BE2C (cell line): ENCODE measurements at regions not wholly inside any gene's neighbourhood (a gene's known extent, or its start where the extent isn't known, plus 50 kb on each side); places are given as distances from the start of the nearest gene placed in this dataset.
A peak's percentile ranks its signal among the peaks of the same experiment; 100 is the strongest.

Experiments used
- DNase-seq: peaks from one replicate; pipeline ENCODE4 v3.0.0-alpha.2; 2020
- H3K27me3 ChIP-seq: fragments of 250-450 bp; sonication (Bioruptor Pico); 2 replicates; pipeline ENCODE4 v1.5.1; 2020; ENCODE audit warnings: mild to moderate bottlenecking
- H3K36me3 ChIP-seq: fragments of 250-450 bp; sonication (Bioruptor Pico); 2 replicates; pipeline ENCODE4 v1.5.1; 2020; ENCODE audit warnings: mild to moderate bottlenecking
- H3K4me1 ChIP-seq: fragments of 250-450 bp; sonication (Bioruptor Pico); 2 replicates; pipeline ENCODE4 v1.5.1; 2020
- H3K4me3 ChIP-seq: 2 replicates; pipeline ENCODE4 v1.5.1; 2011; ENCODE audit warnings: low read depth, low read length
- H3K9me3 ChIP-seq: fragments of 250-450 bp; sonication (Bioruptor Pico); 2 replicates; pipeline ENCODE4 v1.5.1; 2020
- TF ChIP-seq, protein P1 (sequence below): IDR thresholded peaks from 2 replicates; pipeline ENCODE4 v1.5.1; 2012; ENCODE audit warnings: mild to moderate bottlenecking, low read depth, low read length

DNA sequence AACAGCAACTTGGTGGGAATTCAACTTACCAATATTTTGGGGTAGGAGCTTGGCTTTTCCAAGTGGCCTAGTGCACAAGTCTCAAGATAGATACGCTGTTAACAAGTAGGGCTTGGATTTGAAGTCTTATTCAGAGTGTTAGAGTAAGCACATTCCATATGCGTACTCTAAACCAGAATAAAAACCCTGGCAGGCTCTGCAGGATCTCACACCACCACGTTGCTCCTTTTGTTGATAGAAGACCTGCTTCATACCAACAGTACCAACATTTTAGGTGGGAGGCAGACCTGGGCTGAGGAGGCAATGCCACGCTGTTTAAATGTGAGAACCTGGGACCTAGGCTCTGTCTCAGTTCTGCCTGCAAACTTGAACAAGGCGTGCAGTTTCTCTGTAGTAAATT lies 214.0 kb downstream of the RNF144A start:
- no peaks in the 10 kb centered on the region for H3K9me3 ChIP-seq
- no peaks in the 10 kb centered on the region for H3K4me1 ChIP-seq
- H3K27me3 ChIP-seq = no peaks in the 10 kb centered on the region
- TF ChIP-seq, protein P1, sequence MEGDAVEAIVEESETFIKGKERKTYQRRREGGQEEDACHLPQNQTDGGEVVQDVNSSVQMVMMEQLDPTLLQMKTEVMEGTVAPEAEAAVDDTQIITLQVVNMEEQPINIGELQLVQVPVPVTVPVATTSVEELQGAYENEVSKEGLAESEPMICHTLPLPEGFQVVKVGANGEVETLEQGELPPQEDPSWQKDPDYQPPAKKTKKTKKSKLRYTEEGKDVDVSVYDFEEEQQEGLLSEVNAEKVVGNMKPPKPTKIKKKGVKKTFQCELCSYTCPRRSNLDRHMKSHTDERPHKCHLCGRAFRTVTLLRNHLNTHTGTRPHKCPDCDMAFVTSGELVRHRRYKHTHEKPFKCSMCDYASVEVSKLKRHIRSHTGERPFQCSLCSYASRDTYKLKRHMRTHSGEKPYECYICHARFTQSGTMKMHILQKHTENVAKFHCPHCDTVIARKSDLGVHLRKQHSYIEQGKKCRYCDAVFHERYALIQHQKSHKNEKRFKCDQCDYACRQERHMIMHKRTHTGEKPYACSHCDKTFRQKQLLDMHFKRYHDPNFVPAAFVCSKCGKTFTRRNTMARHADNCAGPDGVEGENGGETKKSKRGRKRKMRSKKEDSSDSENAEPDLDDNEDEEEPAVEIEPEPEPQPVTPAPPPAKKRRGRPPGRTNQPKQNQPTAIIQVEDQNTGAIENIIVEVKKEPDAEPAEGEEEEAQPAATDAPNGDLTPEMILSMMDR = no peak
- no peak for DNase-seq
- no peaks in the 10 kb centered on the region for H3K36me3 ChIP-seq
- H3K4me3 ChIP-seq = no peak overlapping the region

DNA sequence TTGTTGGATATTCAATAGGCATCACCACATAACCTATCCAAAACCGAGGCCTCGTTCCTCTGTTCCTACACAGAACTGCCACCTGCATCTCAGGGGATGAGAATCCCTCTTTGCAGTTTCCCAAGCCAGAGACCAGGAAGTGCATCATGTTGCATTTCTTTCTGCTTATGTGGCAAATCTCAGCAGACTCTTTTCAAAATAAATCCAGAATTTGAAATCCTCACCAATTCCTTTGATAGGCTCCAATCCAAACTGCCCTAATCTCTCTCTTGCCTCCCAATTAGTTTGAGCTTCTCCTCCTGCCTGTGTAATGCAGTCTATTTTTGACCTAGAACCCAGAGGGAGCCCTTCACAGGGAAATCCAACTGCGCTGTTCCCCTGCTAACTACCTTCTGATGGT lies 215.5 kb downstream of the RNF144A start:
- Histone ChIP-seq H3K4me3 (no peak overlapping the region), H3K4me1 (no peaks in the 10 kb centered on the region), H3K36me3 (no peaks in the 10 kb centered on the region), H3K9me3 (no peaks in the 10 kb centered on the region), H3K27me3 (no peaks in the 10 kb centered on the region)
- TF ChIP-seq, protein P1 = no peak
- DNase-seq = no peak

DNA sequence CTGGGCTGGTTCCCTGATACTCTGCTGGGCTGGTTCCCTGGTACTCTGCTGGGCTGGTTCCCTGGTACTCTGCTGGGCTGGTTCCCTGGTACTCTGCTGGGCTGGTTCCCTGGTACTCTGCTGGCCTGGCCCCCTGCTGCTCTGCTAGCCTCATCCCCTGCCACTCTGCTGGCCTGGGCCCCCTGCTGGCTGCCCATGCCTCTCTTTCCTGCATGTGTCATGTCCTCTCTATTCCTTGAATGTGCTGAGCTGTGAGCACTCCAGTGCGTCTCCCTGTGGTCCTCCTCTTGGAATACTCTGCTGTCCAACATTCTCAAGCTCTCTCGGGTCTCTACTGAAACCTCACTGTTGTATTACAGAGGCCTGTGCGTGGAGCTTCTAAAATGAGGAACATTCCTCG lies 216.3 kb downstream of the RNF144A start:
- TF ChIP-seq, protein P1 = peak; percentile 51
- DNase-seq = peak; percentile 45

DNA sequence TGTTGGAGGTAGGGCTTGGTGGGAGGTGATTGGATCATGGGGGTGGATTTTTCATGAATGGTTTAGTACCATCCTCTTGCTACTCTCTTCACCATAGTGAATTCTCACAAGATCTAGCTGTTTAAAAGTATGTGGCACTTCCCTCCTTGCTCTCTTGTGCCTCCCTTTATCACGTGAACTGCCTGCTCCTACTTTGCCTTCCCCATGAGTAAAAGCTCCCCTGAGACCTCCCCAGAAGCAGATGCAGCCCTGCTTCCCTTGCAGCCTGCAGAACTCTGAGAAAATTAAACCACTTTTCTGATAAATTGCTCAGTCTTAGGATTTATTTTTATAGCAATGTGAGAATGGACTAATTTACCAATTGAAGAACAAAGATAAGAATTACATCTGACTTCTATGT lies 223.1 kb downstream of the RNF144A start:
- Histone ChIP-seq H3K27me3 (no peaks in the 10 kb centered on the region), H3K36me3 (no peaks in the 10 kb centered on the region), H3K4me3 (no peak overlapping the region), H3K9me3 (no peaks in the 10 kb centered on the region), H3K4me1 (no peaks in the 10 kb centered on the region)
- DNase-seq = no peak
- TF ChIP-seq, protein P1 = no peak

More for the DNA sequence above, 216.3 kb downstream of the RNF144A start:
- no peak overlapping the region for H3K4me3 ChIP-seq
- no peaks in the 10 kb centered on the region for H3K27me3 ChIP-seq
- H3K9me3 ChIP-seq = no peaks in the 10 kb centered on the region
- H3K36me3 ChIP-seq = no peaks in the 10 kb centered on the region
- no peaks in the 10 kb centered on the region for H3K4me1 ChIP-seq

DNA sequence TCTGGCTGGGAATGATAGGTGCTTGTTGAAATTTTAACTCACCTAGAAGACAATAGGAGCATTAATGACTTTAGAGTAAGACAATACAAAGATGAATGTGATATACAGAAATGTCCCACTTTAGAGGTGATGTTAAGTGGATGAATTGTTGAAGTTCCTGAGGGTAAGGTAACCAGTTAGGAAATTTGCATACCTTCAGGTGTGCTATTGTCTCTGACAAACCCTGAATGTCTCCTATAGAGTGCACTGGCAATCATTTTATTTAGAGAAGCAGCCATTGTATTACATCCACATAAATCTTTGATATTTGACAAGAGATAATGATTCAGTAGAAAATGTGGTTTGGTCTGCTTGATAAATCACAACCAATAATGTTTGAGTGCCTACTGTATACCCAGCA lies 228.5 kb downstream of the RNF144A start:
- no peaks in the 10 kb centered on the region for H3K27me3 ChIP-seq
- no peaks in the 10 kb centered on the region for H3K9me3 ChIP-seq
- no peaks in the 10 kb centered on the region for H3K36me3 ChIP-seq
- no peak for DNase-seq
- TF ChIP-seq, protein P1 = no peak
- no peaks in the 10 kb centered on the region for H3K4me1 ChIP-seq
- H3K4me3 ChIP-seq = no peak overlapping the region

DNA sequence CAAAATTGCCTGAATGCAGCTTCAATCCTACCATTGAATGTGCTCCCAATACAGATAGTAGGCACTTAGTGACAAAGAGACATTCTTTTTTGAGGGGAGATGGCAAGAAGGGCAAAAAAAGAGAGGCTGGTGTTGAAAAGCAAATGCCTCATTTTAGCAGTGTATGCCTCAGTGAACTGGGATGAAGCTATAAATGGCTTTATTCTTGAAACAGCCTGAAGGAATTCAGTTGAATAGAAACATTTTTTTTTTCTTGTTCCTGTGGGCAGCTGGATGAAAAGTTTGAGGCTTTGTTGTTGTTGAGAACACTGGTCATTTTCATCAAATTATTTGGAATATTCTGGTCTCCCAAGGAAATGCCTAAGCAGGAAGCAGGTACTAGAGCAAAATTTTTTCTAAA lies 228.9 kb downstream of the RNF144A start:
- H3K4me3 ChIP-seq = no peak overlapping the region
- no peaks in the 10 kb centered on the region for H3K36me3 ChIP-seq
- no peak for DNase-seq
- no peaks in the 10 kb centered on the region for H3K27me3 ChIP-seq
- H3K4me1 ChIP-seq = no peaks in the 10 kb centered on the region
- TF ChIP-seq, protein P1 = no peak
- no peaks in the 10 kb centered on the region for H3K9me3 ChIP-seq
